ENCODE measurements at regions not wholly inside any gene's neighbourhood (a gene's known extent, or its start where the extent isn't known, plus 50 kb on each side); places are given as distances from the start of the nearest gene placed in this dataset.

DNA sequence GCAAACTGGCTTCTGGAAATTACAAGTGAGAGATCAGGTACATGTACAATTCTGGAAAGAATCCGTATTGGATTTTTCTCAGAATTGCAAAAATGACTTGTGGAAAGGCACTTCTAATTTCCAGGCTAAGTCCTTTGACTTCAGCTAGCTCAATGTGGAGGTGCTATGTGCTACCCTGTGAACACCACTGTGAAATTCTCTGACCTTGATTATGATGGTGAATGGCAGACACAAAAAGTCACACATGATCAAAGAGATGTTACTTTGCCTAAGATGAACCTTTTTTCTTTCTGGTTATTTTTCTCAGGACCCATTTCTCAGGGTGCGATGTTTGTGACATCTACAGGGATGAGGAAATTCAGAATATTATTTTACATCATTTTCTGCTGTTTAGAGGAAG, 856.6 kb upstream of the VRK2 start:
- TF ChIP-seq, protein P1, sequence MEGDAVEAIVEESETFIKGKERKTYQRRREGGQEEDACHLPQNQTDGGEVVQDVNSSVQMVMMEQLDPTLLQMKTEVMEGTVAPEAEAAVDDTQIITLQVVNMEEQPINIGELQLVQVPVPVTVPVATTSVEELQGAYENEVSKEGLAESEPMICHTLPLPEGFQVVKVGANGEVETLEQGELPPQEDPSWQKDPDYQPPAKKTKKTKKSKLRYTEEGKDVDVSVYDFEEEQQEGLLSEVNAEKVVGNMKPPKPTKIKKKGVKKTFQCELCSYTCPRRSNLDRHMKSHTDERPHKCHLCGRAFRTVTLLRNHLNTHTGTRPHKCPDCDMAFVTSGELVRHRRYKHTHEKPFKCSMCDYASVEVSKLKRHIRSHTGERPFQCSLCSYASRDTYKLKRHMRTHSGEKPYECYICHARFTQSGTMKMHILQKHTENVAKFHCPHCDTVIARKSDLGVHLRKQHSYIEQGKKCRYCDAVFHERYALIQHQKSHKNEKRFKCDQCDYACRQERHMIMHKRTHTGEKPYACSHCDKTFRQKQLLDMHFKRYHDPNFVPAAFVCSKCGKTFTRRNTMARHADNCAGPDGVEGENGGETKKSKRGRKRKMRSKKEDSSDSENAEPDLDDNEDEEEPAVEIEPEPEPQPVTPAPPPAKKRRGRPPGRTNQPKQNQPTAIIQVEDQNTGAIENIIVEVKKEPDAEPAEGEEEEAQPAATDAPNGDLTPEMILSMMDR (IDR thresholded peaks at IDR 0.05; ENCODE audit: low read length) = no peak
- no peak for TF ChIP-seq EZH2phosphoT487 (IDR thresholded peaks at IDR 0.05; ENCODE audit: low read length)
- TF ChIP-seq EZH2 (optimal IDR thresholded peaks at IDR 0.05; ENCODE audit: low read depth, low read length) = no peak
